ENCODE measurements at regions not wholly inside any gene's neighbourhood (a gene's known extent, or its start where the extent isn't known, plus 50 kb on each side); places are given as distances from the start of the nearest gene placed in this dataset.

DNA sequence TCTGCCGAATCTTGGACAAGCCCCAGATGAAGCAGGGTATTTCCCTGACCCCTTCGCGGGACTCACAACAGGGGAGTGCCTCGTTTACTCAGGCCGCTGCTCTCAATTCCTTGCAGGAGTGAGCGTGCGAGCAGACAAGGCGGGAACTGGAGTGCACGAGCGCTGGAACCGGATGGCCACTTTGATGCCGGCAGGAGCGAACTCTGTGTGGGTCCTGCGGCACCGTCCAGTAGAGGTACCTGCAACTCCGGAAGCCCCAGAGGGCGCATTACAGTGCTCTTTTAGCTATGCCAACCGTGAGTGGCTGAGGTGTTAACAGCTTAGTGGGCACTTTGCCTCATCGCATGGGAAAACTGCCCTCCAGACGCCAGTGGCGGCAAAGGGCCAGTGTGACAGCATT, 182.3 kb upstream of the ANO3 start:
- intact Hi-C loops (cut with DNase I): no loop called here
- DNase-seq: no peak

DNA sequence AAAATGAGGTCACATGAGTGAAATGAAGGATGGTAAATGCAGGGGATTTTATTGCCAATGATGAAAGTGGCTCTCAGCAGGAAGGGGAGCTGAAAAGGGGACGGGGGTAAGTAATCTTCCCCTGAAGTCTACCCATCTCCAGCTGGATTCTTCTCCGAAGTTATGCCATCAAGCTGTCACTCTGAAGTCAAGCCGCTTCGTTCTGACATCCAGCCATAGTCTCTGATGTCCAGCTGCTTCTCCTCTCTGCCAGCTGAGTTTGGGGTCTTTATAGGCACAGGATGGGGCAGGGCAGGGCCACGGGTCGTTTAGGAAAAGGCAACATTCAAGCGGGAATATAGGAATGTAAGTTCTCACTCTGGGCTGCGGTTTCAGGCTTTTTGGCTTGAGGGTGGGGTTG, 181.9 kb upstream of the ANO3 start:
- DNase-seq: no peak
- intact Hi-C loops (cut with DNase I): no loop called here

DNA sequence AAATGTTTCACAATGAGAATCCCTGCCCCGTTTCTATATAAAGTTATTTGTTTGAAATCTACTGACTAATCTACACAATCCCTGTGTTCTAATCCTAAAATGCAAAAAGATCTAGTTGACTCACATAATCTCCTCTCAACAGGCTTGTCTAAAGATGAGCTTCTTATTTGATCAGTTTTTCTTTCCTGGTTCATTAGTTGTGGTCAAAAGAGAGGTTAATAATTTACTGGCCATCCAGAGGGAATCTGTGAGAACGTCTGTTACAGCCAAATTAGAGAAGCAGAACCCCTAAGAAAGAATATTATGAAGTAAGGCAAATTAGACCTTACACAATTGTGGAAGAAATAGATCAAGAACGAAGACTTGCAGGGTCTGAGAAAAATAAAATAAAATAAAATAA, 173.7 kb upstream of the ANO3 start:
- DNase-seq: no peak
- intact Hi-C loops (cut with DNase I): no loop called here

DNA sequence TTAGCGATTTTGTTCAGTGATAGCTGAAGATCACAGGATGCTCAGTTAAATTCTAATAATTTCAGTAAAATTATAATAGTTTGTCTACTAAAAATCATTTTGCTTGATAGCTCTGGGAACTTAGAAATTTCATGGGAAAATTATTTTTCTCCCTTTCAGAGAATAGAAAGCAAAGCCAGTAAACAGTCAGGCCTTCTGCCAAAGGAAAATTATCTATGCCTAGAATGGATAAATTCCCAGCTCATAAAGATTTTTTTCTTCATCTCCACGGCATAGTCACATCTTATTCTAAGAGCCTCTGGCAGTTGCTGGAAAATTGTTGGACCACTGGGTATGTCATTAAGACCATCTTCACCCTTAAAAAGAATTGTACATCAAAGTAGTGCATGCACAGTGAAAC, 169.6 kb upstream of the ANO3 start:
- intact Hi-C loops (cut with DNase I): no loop called here
- DNase-seq: no peak

DNA sequence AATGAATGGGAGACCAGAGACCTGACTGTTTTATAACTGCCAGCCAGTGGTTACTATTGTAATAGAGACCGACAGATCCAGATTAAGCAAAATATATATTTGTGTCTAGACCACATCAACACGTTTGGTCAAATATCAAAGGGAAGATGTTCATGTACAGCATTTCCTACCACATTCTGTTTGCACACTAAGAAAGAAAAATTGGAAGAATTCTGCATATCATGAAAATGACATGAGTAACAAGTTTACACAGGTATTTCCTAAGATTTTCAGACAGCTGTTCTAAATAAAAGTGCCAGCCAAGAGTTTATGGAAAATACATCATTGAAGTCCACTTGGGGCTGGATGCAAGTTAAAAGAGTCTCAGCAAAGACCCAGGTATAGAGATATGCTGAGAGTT, 145.5 kb upstream of the ANO3 start:
- no peak for DNase-seq
- intact Hi-C loops (cut with DNase I): no loop called here

DNA sequence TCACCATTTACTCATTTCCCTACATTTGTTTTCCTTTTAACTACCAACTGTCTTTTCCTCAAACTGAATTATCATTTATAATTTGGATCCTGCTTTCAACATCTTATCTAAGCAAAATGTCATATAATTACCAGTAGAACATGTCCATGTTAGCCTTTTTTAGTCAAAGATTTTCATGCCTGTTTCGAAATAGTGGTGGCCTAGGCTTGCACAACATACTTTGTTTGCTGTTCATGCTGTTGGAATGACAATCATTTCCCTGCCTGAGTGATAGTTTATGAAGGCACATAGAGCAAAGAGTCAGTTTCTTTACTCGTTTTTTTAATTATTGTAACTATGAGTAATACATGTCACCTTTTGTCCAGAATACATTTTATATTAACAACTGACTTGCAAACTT, 144.3 kb upstream of the ANO3 start:
- intact Hi-C loops (cut with DNase I): no loop called here
- DNase-seq: no peak

DNA sequence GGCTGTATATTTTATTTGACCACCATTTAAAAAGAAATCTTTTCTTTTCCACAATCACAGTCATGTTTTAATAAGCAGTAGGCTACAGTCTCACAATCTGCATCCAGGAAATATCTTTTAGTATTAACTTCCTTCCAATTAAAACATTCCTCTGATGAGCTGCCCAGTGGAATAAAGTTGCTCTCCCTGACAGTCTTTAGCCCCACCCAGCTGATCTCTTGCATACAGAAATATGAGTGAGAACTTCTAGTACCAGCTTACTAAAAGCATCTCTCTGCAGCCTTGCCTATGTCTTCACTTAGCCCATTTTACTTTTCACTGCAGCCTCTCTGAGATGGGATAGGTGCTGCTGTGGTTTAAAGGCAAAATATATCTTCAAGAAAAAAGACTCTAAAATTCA, 143.4 kb upstream of the ANO3 start:
- no peak for DNase-seq
- intact Hi-C loops (cut with DNase I): no loop called here

DNA sequence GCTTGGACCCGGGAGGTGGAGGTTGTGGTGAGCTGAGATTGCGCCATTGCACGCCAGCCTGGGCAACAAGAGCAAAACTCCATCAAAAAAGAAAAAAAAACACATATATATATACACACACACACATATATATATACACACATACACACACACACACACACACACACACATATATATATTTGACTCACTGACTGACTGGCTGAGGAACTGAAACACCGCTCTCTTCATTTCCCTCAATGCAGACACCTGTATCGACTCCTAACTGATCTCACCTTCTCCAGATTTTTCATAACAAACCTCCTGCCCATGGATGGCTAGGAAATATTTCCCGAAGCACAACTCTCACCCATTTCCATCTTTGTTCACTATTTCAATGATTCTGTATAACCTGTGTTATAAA, 140.7 kb upstream of the ANO3 start:
- intact Hi-C loops (cut with DNase I): no loop called here
- DNase-seq: no peak

DNA sequence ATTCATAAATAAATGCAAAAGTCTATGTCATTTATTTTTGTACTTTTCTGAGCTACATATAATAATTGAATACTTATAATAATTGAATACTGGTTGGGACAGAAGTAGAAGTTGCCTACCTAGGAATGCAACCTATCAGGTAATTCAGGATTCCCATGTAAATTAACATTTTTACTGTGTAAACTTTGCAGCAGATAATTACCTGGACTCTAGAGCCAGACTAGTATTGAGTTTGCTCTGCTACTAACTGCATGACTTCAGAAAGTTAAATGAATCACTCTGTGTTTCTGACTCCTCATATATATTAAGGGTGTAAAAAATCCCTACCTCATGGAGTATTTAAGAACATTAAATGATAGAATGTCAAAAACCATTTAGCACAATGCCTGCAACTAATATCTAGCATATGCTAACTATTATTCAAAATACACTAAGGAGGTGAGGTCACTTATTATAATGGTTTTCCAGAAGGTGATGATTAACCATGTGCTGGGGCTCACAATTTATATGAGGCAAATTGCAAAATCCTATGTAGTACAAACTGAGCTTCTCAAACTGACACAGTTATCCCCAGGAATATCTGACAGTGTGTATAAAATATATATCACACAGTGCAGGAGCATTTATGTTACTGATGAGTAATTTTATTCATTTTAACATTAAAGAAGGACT, 138.1 kb upstream of the ANO3 start:
- intact Hi-C loops (cut with DNase I): no loop called here
- no peak for DNase-seq

DNA sequence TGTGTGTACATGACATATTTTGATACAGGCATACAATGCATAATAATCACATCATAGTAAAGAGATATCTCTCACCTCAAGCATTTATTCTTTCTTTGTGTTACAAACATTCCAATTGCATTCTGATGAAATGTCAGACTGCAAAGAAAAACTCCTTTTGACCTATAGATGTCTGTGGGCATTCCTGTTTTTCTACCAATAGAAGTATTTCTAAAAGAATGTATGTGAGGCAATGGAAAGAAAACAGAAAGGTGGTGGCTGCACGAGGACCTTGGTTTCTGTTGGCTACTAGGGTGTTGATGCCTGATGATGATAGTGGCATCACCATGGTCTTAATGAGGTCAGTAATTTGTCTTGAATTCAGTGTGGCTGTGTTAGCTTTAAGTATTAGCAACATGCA, 137.0 kb upstream of the ANO3 start:
- intact Hi-C loops (cut with DNase I): no loop called here
- DNase-seq: no peak

DNA sequence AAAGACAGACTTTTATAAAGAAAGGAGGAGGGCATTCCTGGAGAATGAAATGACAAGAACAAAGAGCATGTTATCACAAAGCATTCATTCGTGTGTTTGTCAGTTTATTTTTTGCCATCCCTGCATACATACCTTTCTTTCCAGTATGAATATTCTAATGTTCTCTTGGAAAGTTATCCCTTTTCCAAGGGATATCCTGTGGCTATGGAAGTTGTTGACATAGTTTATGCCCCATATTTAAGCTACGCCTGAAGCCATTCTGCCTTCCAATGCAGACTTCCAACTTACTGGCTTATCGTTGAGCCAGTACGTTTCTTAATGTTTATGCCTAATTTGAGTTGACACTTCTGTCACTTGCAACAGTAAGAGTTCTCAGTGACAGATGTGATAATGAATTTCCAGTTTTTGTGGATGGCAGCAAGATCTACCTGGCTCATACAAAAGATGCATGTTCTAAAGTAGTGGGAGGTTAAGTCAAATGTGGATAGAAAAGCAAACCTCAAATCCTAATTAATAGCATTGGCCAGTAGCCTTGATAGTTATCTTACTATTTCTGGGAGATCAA, 133.3 kb upstream of the ANO3 start:
- intact Hi-C loops (cut with DNase I): no loop called here
- DNase-seq: no peak

DNA sequence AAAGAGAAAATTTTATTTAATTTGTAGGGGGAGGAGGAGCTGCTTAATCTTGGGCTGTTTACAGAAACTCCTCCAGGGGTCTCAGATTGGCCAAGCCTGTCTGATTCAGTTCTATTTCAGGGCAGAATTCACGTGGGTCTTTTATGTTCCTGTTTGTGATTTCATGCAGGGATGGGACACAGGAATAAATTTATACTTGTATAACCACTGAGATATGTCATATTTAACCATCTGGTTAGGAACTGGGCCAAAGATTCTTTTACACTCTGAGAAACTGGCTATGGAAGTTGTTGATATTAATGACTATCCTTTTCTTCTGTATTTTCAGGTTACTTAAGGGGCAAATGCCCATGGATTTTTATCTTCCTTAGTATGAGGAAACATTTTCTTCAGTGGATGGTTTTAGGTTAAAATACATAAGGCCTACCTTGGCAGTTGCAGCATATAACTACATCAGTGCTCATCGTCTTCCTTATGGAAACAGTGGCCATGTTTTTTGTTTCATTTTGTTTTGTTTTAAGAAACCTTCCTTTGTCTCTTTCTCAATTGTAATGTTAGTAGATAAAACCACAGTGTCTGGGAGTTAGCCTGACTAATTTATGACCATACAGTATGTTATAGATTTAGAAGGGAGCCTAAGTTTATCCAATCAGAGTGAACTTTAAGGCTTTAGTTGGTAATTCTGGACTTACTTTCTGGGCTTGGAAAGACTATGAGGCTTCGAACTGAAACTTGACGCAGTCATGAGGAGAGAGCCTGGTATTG, 132.4 kb upstream of the ANO3 start:
- intact Hi-C loops (cut with DNase I): no loop called here

DNA sequence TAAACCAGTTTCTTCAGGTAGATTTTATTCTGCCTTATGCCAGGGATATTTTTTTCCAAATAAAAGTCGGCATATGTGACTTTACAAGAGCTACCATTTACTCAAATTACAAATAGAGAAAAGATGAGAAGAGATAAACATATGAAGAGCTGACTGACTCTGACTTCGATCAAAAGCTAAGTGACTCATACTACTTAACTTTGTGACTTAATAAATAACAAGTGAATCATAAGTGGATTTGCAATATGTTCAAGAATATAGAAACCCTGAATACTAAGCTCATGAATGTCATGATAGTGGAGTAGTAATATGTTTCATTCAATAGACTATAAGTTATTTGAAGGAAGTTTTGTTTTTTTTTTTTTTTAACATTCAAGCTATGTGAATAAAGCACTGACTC, 130.5 kb upstream of the ANO3 start:
- intact Hi-C loops (cut with DNase I): no loop called here
- DNase-seq: no peak

More for the DNA sequence above, 132.4 kb upstream of the ANO3 start:
- no peak for DNase-seq

DNA sequence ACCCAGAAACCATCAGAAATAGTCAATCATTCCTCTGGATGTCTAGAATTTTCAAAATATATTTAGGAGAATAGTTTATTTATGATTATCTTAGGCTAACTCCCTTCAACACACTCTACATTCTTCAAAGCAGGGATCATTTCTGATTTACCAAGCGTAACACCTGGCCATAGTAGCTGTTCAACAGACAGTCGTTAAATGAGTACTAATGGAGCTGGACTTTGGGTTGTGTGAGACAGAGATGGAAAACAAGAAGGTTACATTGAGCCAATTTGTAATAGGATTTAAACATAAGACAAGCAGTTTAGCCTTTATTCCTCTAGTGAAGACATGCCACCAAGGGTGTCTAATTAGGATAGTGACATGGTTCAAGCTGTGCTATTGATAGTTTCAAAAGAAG, 129.2 kb upstream of the ANO3 start:
- intact Hi-C loops (cut with DNase I): no loop called here
- no peak for DNase-seq

DNA sequence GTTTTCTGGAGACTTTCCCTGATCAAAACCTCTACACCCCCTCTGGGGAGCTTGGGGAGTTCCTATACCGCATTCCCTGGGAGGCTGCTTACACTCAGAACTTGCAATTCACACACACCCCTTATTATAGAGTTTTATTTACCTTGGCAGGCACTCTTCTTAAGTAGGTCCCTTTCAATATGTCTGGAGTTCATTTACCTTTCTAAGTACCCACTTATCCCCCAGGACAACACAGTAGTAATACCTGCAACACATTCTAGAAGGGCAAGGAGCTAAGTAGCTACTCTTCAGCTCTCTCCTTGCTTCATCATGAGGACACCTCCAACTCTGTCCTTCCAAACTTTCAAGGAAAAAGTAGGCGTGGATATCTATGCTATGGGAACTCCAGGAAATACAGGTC, 127.8 kb upstream of the ANO3 start:
- DNase-seq: no peak
- intact Hi-C loops (cut with DNase I): no loop called here

DNA sequence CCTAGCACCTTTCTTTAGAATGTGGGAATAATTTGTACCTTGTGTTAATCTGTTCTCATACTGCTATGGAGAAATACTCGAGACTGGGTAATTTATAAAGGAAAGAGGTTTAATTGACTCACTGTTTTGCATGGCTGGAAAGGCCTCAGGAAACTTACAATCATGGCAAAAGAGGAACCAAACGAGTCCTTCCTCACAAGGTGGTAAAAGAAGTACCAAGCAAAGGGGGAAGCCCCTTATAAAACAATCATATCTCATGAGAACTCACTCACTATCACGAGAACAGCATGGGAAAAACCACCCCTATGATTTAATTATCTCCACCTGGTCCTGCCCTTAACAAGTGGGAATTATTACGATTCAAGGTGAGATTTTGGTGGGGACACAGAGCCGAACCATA, 127.1 kb upstream of the ANO3 start:
- intact Hi-C loops (cut with DNase I): no loop called here
- DNase-seq: no peak

DNA sequence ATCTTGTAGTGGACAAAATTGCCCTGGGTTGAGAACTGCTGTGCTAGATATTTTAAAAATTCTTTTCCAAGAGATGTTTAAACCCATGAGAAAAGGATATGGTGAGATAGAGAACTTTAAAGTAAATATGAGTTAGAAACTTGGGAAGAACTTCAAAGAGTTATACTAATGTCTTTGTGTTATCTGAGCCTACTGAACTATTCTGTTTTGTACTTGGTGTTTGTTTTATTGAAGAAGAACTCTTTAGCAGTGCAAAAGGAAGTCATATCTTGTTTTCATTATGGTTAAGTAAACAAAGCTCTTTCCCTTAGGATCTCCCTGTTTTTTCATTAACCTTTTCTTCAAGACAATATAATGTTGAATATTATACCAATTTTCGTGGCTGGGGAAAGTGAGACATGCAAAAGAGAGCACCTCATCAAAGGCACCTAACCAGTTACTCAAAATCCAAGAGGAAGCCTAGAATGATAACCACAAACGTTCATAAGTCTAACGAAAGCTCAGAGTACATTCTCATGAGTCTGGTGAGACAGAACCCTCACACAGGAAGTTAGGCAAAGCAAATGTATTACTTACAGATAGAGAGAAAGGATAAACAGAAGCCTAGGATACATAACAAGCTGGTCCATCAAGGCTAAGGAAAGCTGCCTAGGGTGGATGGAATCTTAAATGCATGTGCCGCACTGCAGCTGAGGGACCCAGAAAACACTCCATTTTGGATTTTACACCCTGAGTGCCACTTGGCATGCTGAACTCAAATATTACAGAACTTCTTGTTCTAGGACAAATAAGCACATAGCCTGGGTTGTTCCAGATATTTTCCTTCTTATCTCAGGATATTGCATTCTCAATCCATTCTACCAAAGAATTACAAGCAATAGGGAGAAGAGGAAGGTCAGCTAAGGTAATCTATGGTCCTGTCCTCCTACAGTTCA, 112.5 kb upstream of the ANO3 start:
- DNase-seq: no peak
- intact Hi-C loops (cut with DNase I): no loop called here

DNA sequence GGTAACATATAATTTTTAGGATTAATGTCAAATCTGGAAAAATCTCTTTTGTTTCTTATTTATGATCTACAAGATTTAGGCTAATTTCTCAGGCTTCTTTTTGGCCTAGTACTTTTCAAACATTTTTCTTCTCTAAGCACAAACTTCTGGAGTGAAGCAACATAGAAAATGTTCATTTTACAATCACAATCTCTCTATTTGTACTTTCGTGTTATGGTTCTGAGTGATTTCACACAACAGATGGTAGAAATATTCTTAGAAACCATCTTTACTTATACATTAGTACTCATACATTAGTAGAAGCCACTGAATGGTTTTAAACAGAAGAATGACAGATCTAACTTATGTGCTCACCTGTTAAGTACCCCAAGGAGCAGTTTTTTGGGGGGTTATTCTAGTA, 106.3 kb upstream of the ANO3 start:
- DNase-seq: no peak
- intact Hi-C loops (cut with DNase I): no loop called here

DNA sequence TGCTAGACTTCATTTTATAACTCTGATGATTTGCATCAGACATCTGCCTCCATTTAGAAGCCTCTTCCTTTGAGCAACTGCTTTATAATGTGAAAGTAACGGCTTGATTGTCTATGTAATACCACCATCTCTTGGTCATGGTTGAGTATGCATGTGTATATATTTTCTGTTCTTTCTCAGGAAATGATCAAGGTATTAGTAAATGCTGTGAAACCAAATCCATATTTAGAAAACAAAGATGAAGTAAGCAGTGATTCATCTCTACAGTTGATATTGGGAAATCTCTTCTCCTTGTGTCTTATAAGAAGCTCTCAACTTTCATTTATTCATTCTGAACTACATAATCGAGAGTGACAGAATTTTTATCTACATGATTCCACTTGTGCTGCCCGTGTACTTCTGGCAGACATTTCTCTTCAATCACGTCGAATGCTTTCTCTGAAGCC, 104.6 kb upstream of the ANO3 start:
- intact Hi-C loops (cut with DNase I): no loop called here
- peak in 1 of 42 donors; percentile 4 for DNase-seq
